Liver (tissue), 8 donors: ENCODE measurements at regions not wholly inside any gene's neighbourhood (a gene's known extent, or its start where the extent isn't known, plus 50 kb on each side); places are given as distances from the start of the nearest gene placed in this dataset.
A peak's percentile ranks its signal among the peaks of the same experiment; 100 is the strongest.

Experiments
- DNase-seq: peaks from one replicate; pipeline ENCODE4 v3.0.0-alpha.2; 2017; ENCODE audit warnings: low spot score
- H3K27ac ChIP-seq, 2 donors: one replicate each; pipeline ENCODE4 v1.7.0; 2013; ENCODE audit warnings: inconsistent platforms in 2 of 2, low read length in 2 of 2, control low read depth in 1 of 2, low read depth in 1 of 2, mild to moderate bottlenecking in 1 of 2
- H3K27me3 ChIP-seq, 4 donors: one replicate each; pipeline versions ENCODE4 v1.6.1 to v1.7.0; 2013; ENCODE audit warnings: low read length in 3 of 4, inconsistent platforms in 1 of 4, mild to moderate bottlenecking in 1 of 4, moderate library complexity in 1 of 4; ENCODE audit not compliant: control insufficient read depth in 4 of 4, insufficient read depth in 4 of 4
- H3K36me3 ChIP-seq, 4 donors: one replicate each; pipeline versions ENCODE4 v1.6.1 to v1.7.0; 2013; ENCODE audit warnings: low read length in 3 of 4, mild to moderate bottlenecking in 3 of 4, low read depth in 1 of 4, moderate library complexity in 1 of 4; ENCODE audit not compliant: control insufficient read depth in 4 of 4, insufficient read depth in 3 of 4
- H3K4me1 ChIP-seq, 4 donors: one replicate each; pipeline versions ENCODE4 v1.6.1 to v1.7.0; 2013; ENCODE audit warnings: low read length in 3 of 4, mild to moderate bottlenecking in 3 of 4, moderate library complexity in 1 of 4; ENCODE audit not compliant: control insufficient read depth in 4 of 4, insufficient read depth in 4 of 4
- H3K4me3 ChIP-seq, 3 donors: one replicate each; pipeline versions ENCODE4 v1.6.1 to v1.7.0; 2013; ENCODE audit warnings: low read length in 3 of 3, control low read depth in 1 of 3, low read depth in 1 of 3, mild to moderate bottlenecking in 1 of 3
- H3K9ac ChIP-seq, 2 donors: one replicate each; pipeline ENCODE4 v1.7.0; 2013; ENCODE audit warnings: low read length in 2 of 2, mild to moderate bottlenecking in 2 of 2, moderate library complexity in 2 of 2, control low read depth in 1 of 2, low read depth in 1 of 2
- H3K9me3 ChIP-seq, 4 donors: one replicate each; pipeline versions ENCODE4 v1.6.1 to v1.7.0; 2013; ENCODE audit warnings: low read length in 3 of 4; ENCODE audit not compliant: control insufficient read depth in 4 of 4
- ATF3 ChIP-seq: IDR thresholded peaks from 2 replicates; pipeline ENCODE4 v1.6.1; 2016; ENCODE audit warnings: antibody characterized with exemption
- CTCF ChIP-seq: fragments of 150-350 bp; IDR thresholded peaks from 2 replicates; pipeline ENCODE4 v1.5.1; 2017; ENCODE audit warnings: improper control_type of control experiment, low read depth, low read length; ENCODE audit not compliant: missing input control
- EGR1 ChIP-seq, 2 donors: IDR thresholded peaks; 2 replicates each; pipeline ENCODE4 v1.6.1; 2016 to 2018; ENCODE audit warnings: antibody characterized with exemption in 2 of 2, low read depth in 2 of 2
- FOXA1 ChIP-seq: IDR thresholded peaks from 2 replicates; pipeline ENCODE4 v1.6.1; 2016; ENCODE audit warnings: antibody characterized with exemption
- FOXA2 ChIP-seq: IDR thresholded peaks from 2 replicates; pipeline ENCODE4 v1.6.1; 2016; ENCODE audit warnings: antibody characterized with exemption
- GABPA ChIP-seq, 2 donors: IDR thresholded peaks in 1 of 2; conservative IDR thresholded peaks in 1 of 2; 2 replicates each; pipeline ENCODE4 v1.6.1; 2016; ENCODE audit warnings: antibody characterized with exemption in 2 of 2, mild to moderate bottlenecking in 1 of 2, moderate library complexity in 1 of 2
- HNF4A ChIP-seq, 2 donors: conservative IDR thresholded peaks; 2 replicates each; pipeline ENCODE4 v1.6.1; 2016; ENCODE audit warnings: antibody characterized with exemption in 2 of 2, mild to moderate bottlenecking in 2 of 2
- HNF4G ChIP-seq: IDR thresholded peaks from 2 replicates; pipeline ENCODE4 v1.6.1; 2016; ENCODE audit warnings: antibody characterized with exemption
- JUND ChIP-seq, 2 donors: IDR thresholded peaks; 2 replicates each; pipeline ENCODE4 v1.6.1; 2016; ENCODE audit warnings: antibody characterized with exemption in 2 of 2
- MAX ChIP-seq: IDR thresholded peaks from 2 replicates; pipeline ENCODE4 v1.6.1; 2016; ENCODE audit warnings: antibody characterized with exemption
- NR2F2 ChIP-seq: IDR thresholded peaks from 2 replicates; pipeline ENCODE4 v1.6.1; 2016; ENCODE audit warnings: antibody characterized with exemption
- RAD21 ChIP-seq, 2 donors: IDR thresholded peaks; 2 replicates each; pipeline ENCODE4 v1.6.1; 2016; ENCODE audit warnings: antibody characterized with exemption in 2 of 2, mild to moderate bottlenecking in 2 of 2
- REST ChIP-seq: IDR thresholded peaks from 2 replicates; pipeline ENCODE4 v1.6.1; 2016; ENCODE audit warnings: antibody characterized with exemption, mild to moderate bottlenecking
- RXRA ChIP-seq, 2 donors: IDR thresholded peaks; 2 replicates each; pipeline ENCODE4 v1.6.1; 2017 to 2018; ENCODE audit warnings: antibody characterized with exemption in 2 of 2, mild to moderate bottlenecking in 1 of 2
- SP1 ChIP-seq: IDR thresholded peaks from 2 replicates; pipeline ENCODE4 v1.6.1; 2018; ENCODE audit warnings: antibody characterized with exemption, mild to moderate bottlenecking
- TAF1 ChIP-seq: conservative IDR thresholded peaks from 2 replicates; pipeline ENCODE4 v1.6.1; 2016; ENCODE audit warnings: antibody characterized with exemption, mild to moderate bottlenecking
- YY1 ChIP-seq: IDR thresholded peaks from 2 replicates; pipeline ENCODE4 v1.6.1; 2016; ENCODE audit warnings: antibody characterized with exemption, mild to moderate bottlenecking
- ZBTB33 ChIP-seq: IDR thresholded peaks from 2 replicates; pipeline ENCODE4 v1.6.1; 2016; ENCODE audit warnings: antibody characterized with exemption
- WGBS: extraction: QIAGEN DNeasy Blood & Tissue Kit; methylation state at CpG from one replicate; pipeline ENCODE4 v1.1.7; 2013; 5-methylcytosine and 5-hydroxymethylcytosine counted together
- donor health status: healthy.
- donor health status: healthy.
- donor health status: healthy.
- donor health status: healthy.
- donor health status: healthy.

GRCh38 chr4:105061136-105061696 lies 85.5 kb upstream of the TET2 start:
- H3K4me1 ChIP-seq = no peaks in the 10 kb centered on the region
- H3K36me3 ChIP-seq = no peaks in the 10 kb centered on the region
- H3K9me3 ChIP-seq = no peaks in the 10 kb centered on the region
- 26% methylated on average over 5 of the region's 5 CpGs for WGBS
- H3K4me3 ChIP-seq = no peak overlapping the region
- H3K9ac ChIP-seq = no peak overlapping the region
- no peaks in the 10 kb centered on the region for H3K27me3 ChIP-seq
- DNase-seq = no peak
- H3K27ac ChIP-seq = peak overlapping the region; percentile 29 to 45
- TF ChIP-seq HNF4A (conservative IDR thresholded peaks at IDR 0.05) (no peak), NR2F2 (no peak), YY1 (no peak), MAX (no peak), SP1 (no peak), CTCF (no peak), FOXA1 (no peak), JUND (IDR thresholded peaks at IDR 0.05) (no peak), EGR1 (IDR thresholded peaks at IDR 0.05; ENCODE audit: low read depth in 2 of 2) (no peak), RAD21 (IDR thresholded peaks at IDR 0.05) (no peak), REST (no peak), GABPA (IDR thresholded peaks at IDR 0.05 in 1 of 2, conservative IDR thresholded peaks at IDR 0.05 in 1 of 2) (no peak), ZBTB33 (no peak), TAF1 (no peak), FOXA2 (no peak), ATF3 (no peak), HNF4G (no peak), RXRA (IDR thresholded peaks at IDR 0.05) (no peak)
